ENCODE measurements at regions not wholly inside any gene's neighbourhood (a gene's known extent, or its start where the extent isn't known, plus 50 kb on each side); places are given as distances from the start of the nearest gene placed in this dataset.
A peak's percentile ranks its signal among the peaks of the same experiment; 100 is the strongest.

DNA sequence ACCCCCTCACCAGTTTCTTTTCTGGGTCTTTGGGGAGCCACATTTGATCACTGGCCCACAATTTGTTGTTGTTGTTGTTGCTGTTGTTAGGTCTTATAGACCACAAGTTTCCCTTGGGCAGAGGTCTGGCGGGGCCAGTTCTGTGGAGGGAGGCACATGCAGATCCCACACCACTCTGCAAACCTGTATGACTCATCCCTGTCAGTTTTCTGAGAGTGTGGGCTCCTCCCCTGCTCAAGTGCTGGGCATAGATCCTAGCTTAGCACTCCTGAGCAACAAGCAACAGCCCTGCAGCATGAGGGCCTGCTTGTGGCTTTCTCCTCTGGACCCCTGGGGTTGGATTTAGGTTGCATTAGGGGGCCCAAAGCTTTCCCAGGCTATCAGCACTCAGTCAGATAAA, 411.1 kb upstream of the HTR1E start:
- H3K27me3 ChIP-seq (ENCODE audit: control insufficient read depth, insufficient read depth, low read length) = no peaks in the 10 kb centered on the region
- intact Hi-C loops (cut with DNase I) = no loop called here
- no peak for DNase-seq
- no peak overlapping the region for H3K9ac ChIP-seq (ENCODE audit: low read length in 3 of 3)
- H3K4me3 ChIP-seq (ENCODE audit: low read length in 3 of 3) = no peak overlapping the region
- no peak for FAIRE-seq
- H3K9me3 ChIP-seq (ENCODE audit: control insufficient read depth in 2 of 3, insufficient read depth in 1 of 3, low read length in 3 of 3) = peaks cover 0 to 6% (median 0%) of the 10 kb centered on the region in 3 donors
- H3K36me3 ChIP-seq (ENCODE audit: control insufficient read depth in 2 of 3, insufficient read depth in 3 of 3, low read length in 3 of 3) = no peaks in the 10 kb centered on the region
- H3K4me1 ChIP-seq (ENCODE audit: control insufficient read depth in 2 of 3, insufficient read depth in 2 of 3, low read depth in 1 of 3, low read length in 3 of 3) = no peaks in the 10 kb centered on the region
- H3K27ac ChIP-seq (ENCODE audit: low read depth in 2 of 2, low read length in 2 of 2) = no peak overlapping the region
- TF ChIP-seq, protein P1, sequence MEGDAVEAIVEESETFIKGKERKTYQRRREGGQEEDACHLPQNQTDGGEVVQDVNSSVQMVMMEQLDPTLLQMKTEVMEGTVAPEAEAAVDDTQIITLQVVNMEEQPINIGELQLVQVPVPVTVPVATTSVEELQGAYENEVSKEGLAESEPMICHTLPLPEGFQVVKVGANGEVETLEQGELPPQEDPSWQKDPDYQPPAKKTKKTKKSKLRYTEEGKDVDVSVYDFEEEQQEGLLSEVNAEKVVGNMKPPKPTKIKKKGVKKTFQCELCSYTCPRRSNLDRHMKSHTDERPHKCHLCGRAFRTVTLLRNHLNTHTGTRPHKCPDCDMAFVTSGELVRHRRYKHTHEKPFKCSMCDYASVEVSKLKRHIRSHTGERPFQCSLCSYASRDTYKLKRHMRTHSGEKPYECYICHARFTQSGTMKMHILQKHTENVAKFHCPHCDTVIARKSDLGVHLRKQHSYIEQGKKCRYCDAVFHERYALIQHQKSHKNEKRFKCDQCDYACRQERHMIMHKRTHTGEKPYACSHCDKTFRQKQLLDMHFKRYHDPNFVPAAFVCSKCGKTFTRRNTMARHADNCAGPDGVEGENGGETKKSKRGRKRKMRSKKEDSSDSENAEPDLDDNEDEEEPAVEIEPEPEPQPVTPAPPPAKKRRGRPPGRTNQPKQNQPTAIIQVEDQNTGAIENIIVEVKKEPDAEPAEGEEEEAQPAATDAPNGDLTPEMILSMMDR (IDR thresholded peaks at IDR 0.05; ENCODE audit: borderline replicate concordance, extremely low read depth, insufficient read depth) = no peak

DNA sequence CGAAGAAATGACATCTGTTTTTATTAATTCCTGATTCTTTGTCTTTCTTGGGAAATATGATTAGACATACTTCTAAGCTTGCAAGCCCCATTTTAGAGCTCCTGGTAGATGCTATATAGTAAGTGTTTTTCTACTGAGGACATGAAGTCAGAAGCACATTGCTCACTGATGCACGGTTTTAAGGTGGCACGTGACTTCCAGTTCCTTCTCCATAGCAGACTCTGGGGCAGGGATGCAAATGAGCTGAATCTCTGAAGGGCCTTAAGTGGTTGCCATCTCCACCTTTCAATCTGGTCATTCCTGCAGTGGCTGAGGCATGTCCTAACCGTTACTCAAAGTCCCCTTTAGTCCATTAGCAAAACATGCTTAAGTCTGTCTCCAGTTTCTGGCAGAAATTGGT, 421.2 kb upstream of the HTR1E start:
- Histone ChIP-seq H3K9ac (ENCODE audit: low read length in 3 of 3) (no peak overlapping the region), H3K27ac (ENCODE audit: low read depth in 2 of 2, low read length in 2 of 2) (no peak overlapping the region), H3K4me1 (ENCODE audit: control insufficient read depth in 2 of 3, insufficient read depth in 2 of 3, low read depth in 1 of 3, low read length in 3 of 3) (peaks cover 0 to 3% (median 0%) of the 10 kb centered on the region in 3 donors), H3K4me3 (ENCODE audit: low read length in 3 of 3) (no peak overlapping the region), H3K27me3 (ENCODE audit: control insufficient read depth, insufficient read depth, low read length) (no peaks in the 10 kb centered on the region), H3K36me3 (ENCODE audit: control insufficient read depth in 2 of 3, insufficient read depth in 3 of 3, low read length in 3 of 3) (no peaks in the 10 kb centered on the region), H3K9me3 (ENCODE audit: control insufficient read depth in 2 of 3, insufficient read depth in 1 of 3, low read length in 3 of 3) (no peaks in the 10 kb centered on the region)
- intact Hi-C loops (cut with DNase I) = no loop called here
- TF ChIP-seq, protein P1 (IDR thresholded peaks at IDR 0.05; ENCODE audit: borderline replicate concordance, extremely low read depth, insufficient read depth) = no peak
- FAIRE-seq (no peak), DNase-seq (no peak)

DNA sequence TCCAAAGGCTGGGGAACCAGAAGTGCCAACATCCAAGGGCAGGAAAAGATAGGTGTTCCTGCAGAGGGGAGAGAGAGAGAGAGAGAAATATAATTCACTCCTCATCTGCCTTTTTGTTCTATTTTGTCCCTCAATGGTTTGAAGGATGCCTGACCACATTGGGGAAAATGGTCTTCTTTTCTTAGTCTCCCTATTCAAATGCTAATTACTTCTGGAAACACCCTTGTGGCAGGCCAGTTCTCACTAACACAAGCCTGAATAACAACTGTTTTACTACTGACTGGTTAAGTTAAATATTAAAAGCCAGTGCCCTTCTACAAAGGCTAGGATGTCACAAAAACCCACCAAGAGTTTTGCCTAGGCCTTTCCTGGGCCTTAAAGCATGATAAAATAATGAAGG, 425.4 kb upstream of the HTR1E start:
- Histone ChIP-seq H3K27me3 (ENCODE audit: control insufficient read depth, insufficient read depth, low read length) (no peaks in the 10 kb centered on the region), H3K27ac (ENCODE audit: low read depth in 2 of 2, low read length in 2 of 2) (no peak overlapping the region), H3K36me3 (ENCODE audit: control insufficient read depth in 2 of 3, insufficient read depth in 3 of 3, low read length in 3 of 3) (no peaks in the 10 kb centered on the region), H3K4me3 (ENCODE audit: low read length in 3 of 3) (no peak overlapping the region), H3K9me3 (ENCODE audit: control insufficient read depth in 2 of 3, insufficient read depth in 1 of 3, low read length in 3 of 3) (no peaks in the 10 kb centered on the region), H3K4me1 (ENCODE audit: control insufficient read depth in 2 of 3, insufficient read depth in 2 of 3, low read depth in 1 of 3, low read length in 3 of 3) (peaks cover 0 to 3% (median 0%) of the 10 kb centered on the region in 3 donors), H3K9ac (ENCODE audit: low read length in 3 of 3) (no peak overlapping the region)
- intact Hi-C loops (cut with DNase I) = no loop called here
- FAIRE-seq (no peak), DNase-seq (peak in 2 of 5 donors; percentile 19 to 32)
- TF ChIP-seq, protein P1 (IDR thresholded peaks at IDR 0.05; ENCODE audit: borderline replicate concordance, extremely low read depth, insufficient read depth) = no peak

DNA sequence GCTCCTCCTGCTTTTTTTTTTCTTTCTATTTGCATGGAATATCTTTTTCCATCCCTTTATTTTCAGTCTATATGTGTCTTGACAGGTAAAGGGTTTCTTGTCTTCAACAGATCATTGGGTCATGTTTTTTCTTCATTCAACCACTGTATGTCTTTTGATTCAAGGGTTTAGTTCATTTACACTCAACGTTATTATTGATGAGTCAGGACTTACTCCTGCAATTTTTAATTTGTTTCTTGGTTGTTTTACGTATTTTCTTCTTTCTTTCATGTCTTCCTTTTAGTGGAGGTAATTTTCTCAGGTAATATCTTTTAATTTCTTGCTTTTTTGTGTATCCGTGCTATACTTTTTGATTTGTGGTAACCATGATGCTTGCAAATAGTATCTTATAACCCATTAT, 429.1 kb upstream of the HTR1E start:
- no peak overlapping the region for H3K9ac ChIP-seq (ENCODE audit: low read length in 3 of 3)
- no peaks in the 10 kb centered on the region for H3K9me3 ChIP-seq (ENCODE audit: control insufficient read depth in 2 of 3, insufficient read depth in 1 of 3, low read length in 3 of 3)
- no peak overlapping the region for H3K27ac ChIP-seq (ENCODE audit: low read depth in 2 of 2, low read length in 2 of 2)
- TF ChIP-seq, protein P1 (IDR thresholded peaks at IDR 0.05; ENCODE audit: borderline replicate concordance, extremely low read depth, insufficient read depth) = no peak
- H3K4me3 ChIP-seq (ENCODE audit: low read length in 3 of 3) = no peak overlapping the region
- intact Hi-C loops (cut with DNase I) = no loop called here
- FAIRE-seq = no peak
- H3K36me3 ChIP-seq (ENCODE audit: control insufficient read depth in 2 of 3, insufficient read depth in 3 of 3, low read length in 3 of 3) = no peaks in the 10 kb centered on the region
- H3K4me1 ChIP-seq (ENCODE audit: control insufficient read depth in 2 of 3, insufficient read depth in 2 of 3, low read depth in 1 of 3, low read length in 3 of 3) = peaks cover 0 to 3% (median 0%) of the 10 kb centered on the region in 3 donors
- no peaks in the 10 kb centered on the region for H3K27me3 ChIP-seq (ENCODE audit: control insufficient read depth, insufficient read depth, low read length)
- DNase-seq = no peak

Measured in kidney (tissue), 13 donors.